ENCODE measurements at regions not wholly inside any gene's neighbourhood (a gene's known extent, or its start where the extent isn't known, plus 50 kb on each side); places are given as distances from the start of the nearest gene placed in this dataset.
"Not testable (repeated sequence)": the region's sequence is repeated elsewhere in the genome, so short reads cannot be mapped to it uniquely, and the experiment has no call there.

GRCh38 chr2:91521944-91522343 is 2830.5 kb downstream of the RPIA start:
- DNase-seq (ENCODE audit: low spot score) = not testable (repeated sequence)

GRCh38 chr2:91522877-91523276 is 2831.4 kb downstream of the RPIA start:
- not testable (repeated sequence) for DNase-seq (ENCODE audit: low spot score)

DNA sequence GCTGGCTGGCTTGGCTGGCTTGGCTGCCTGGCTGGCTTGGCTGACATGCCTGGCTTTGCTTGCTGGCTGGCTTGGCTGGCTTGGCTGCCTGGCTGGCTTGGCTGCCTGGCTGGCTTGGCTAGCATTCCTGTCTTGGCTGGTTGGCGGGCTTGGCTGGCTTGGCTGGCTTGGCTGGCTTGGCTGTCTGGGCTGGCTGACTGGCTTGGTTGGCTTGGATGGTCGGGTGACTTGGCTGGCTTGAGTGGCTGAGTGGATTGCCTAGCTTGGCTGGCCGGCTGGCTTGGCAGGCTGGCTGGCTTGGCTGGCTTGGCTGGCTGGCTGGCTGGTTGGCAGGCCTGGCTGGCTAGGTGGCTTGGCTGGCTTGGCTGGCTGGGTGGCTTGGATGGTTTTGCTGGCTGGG is 2832.3 kb downstream of the RPIA start:
- DNase-seq (ENCODE audit: low spot score) = peak; percentile 32

DNA sequence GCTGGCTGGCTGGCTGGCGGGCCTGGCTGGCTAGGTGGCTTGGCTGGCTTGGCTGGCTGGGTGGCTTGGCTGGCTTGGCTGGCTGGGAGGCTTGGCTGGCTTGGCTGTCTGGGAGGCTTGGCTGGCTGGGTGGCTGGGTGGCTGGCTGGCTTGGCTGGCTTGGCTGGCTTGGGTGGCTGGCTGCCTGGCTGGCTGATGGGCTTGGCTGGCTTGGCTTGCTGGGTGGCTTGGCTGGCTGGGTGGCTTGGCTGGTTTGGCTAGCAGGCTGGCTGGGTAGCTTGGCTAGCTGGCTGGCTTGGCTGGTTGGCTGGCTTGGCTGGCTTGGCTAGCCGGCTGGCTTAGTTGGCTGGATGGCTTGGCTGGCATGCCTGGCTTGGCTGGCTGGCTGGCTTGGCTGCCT is 2834.1 kb downstream of the RPIA start:
- not testable (repeated sequence) for DNase-seq (ENCODE audit: low spot score)

GRCh38 chr2:91526083-91526482 is 2834.6 kb downstream of the RPIA start:
- peak; percentile 25 for DNase-seq (ENCODE audit: low spot score)

DNA sequence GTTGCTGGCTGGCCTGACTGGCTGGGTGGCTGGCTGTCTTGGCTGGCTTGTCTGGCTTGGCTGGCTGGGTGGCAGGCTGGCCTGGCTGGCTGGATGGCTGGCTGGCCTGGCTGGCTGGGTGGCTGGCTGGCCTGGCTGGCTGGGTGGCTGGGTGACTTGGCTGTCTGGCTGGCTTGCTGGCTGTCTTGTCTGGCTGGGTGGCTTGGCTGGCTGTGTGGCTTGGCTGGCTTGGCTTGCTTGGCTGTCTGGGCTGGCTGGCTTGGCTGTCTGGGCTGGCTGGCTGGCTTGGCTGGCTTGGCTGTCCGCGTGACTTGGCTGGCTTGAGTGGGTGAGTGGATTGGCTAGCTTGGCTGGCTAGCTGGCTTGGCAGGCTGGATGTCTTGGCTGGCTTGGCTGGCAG is 2835.6 kb downstream of the RPIA start:
- not testable (repeated sequence) for DNase-seq (ENCODE audit: low spot score)

- not testable (repeated sequence) for DNase-seq (ENCODE audit: low spot score)
These were observed 2836.1 kb downstream of the RPIA start for GRCh38 chr2:91527491-91528031.

DNA sequence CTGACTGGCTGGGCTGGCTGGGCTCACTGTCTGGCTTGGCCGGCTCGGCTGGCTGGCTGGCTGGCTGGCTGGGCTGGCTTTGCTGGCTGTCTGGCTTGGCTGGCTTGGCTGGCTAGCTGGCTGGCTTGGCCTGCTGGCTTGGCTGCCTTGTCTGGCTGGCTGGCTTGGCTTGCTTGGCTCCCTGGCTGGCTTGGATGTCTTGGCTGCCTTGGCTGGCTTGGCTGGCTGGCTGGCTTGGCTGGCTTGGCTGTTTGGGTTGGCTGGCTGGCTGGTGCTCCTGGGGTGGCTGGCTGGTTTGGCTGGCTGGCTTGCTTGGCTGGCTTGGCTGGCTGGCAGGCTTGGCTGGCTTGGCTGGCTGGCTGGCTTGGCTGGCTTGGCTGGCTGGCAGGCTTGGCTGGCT is 2836.9 kb downstream of the RPIA start:
- DNase-seq (ENCODE audit: low spot score) = peak; percentile 39

DNA sequence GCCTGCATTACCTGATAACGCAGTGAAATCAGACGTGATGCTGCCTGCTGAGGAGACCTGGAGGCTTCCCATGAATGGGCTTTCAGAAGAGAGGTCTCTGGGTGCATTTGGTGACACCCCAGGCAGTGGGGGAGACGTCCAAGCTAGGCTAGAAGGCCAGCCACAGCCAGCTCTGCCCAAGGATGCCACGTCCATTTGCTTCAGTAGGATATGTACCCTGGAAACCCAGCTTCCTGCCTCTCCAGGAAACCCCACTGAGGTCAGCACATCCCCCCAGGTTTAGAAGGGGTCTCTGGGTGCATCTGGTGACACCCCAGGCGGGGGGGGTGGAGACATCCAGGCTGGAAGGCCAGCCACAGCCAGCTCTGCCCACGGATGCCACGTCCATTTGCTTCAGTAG is 2844.6 kb downstream of the RPIA start:
- not testable (repeated sequence) for DNase-seq (ENCODE audit: low spot score)

GRCh38 chr2:91536549-91537263 is 2845.2 kb downstream of the RPIA start:
- DNase-seq (ENCODE audit: low spot score) = not testable (repeated sequence)

GRCh38 chr2:91549316-91549715 is 2857.8 kb downstream of the RPIA start:
- DNase-seq (ENCODE audit: low spot score) = peak; percentile 40

DNA sequence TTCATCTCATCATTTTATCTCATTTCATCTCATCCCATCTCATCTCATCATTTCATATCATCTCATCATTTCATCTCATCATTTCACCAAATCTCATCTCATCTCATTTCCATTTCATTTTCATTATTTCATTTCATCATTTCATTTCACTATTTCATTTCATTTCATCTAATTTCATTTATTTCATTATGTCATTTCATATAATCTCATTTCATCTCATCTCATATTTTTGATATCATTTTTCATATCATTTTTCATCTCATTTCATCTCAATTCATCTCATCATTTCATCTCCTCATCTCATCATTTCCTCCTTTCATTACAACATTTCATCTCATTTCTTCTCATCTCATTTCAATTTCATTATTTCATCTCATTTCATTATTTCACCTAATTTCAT is 2866.8 kb downstream of the RPIA start:
- DNase-seq (ENCODE audit: low spot score) = not testable (repeated sequence)

DNA sequence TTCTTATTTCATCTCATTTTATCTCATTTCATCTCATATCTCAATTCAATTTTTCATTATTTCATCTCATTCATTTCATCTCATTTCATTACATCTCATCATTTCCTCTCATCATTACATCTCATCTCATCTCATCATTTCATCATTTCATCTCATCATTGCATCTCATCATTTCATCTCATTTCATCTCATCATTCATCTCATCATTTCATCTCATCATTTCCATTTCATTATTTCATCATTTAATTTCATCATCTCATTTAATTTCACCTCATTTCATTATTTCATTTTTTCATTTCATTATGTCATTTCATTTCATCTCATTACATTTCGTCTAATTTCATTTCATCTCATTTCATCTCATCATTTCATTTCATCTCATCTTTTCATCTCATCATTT is 2867.8 kb downstream of the RPIA start:
- not testable (repeated sequence) for DNase-seq (ENCODE audit: low spot score)

GRCh38 chr2:91559886-91560614 is 2868.6 kb downstream of the RPIA start:
- DNase-seq (ENCODE audit: low spot score) = not testable (repeated sequence)

DNA sequence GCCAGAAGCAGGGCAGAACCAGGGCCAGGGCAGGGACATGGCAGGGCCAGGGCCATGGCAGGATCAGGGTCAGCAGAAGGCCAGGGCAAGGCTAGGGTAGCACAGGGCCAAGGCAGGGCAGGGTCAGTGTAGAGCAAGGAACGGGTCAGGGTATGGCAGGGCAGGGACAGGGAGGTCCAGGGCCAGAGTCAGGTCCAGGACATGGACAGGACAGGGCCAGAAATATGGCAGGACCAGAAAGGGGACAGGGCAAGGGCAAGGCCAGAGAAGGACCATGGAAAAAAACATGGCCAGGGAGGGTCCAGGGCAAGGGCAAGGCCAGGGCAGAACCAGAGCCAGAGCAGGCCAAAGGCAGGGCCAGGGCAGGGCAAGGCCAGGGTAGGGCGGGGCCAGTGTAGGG is 2870.7 kb downstream of the RPIA start:
- DNase-seq (ENCODE audit: low spot score) = not testable (repeated sequence)

DNA sequence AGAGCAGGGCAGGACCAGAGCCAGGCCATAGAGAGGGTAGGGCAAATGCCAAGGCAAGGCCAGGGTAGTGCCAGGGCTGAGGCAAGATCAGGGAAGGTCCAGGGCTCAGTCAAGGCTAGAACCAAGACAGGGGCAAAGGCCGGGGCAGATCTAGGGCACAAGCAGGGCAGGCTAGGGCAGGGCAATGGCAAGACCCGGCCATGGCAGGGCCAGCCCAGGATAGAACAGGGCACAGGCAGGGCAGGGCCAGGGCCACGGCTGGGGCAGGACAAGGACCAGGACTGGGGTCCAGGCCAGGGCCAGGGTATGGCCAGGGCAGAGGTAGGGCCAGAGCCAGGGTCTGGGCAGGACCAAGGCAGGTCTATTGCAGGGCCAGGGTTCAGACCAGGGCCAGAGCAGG is 2873.2 kb downstream of the RPIA start:
- DNase-seq (ENCODE audit: low spot score) = not testable (repeated sequence)

DNA sequence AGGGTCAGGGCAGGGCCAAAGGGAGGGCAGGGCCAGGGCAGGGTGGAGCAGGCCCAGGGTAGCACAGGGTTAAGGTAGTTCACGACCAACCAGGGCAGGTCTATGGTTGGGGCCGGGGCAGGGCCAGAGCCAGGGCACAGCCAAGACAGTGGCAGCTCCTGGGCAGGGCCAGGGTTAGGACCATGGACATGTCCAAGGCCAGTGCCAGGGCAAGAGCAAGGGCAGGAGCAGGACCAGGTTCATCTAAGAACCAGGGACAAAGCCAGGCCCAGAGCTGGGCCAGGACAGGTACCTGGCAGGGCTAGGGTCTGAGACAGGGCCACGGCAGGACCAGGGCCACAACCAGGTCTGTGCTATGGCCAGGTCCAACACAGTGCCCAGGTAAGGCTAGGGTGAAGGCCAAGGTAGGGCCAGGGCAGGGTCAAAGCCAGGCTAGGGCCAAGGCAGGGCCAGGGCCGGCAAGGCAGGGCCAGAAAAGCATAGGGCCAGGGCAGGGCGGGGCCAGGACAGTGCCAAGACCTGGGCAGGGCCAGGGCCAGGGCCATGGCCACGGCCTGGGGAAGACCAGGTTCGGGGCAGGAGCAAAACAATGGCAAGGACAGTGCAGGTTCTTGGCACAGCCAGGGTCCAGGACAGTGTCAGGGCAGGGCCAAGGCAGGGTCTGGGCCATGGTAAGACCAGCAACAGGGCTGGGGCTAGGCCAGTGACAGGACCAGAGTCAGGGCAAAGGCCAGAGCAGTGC is 2874.4 kb downstream of the RPIA start:
- DNase-seq (ENCODE audit: low spot score) = not testable (repeated sequence)

DNA sequence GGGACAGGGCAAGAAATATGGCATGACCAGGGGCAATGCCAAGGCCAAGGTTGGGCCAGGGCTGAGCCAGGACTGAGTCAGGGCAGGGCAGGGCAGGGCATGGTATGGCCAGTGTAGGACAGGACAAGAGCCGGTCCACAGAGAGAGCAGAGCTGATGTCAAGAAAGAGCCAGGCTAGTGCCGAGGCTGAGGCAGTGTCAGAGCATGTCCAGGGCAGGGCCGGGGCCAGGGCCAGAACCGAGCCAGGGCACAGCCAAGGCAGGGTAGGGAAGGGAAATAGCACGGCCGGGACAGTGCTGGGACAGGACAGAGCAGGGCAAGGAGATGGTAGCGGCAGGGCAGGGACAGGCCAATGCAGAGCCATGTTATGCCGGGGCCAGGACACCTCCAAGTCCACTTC is 2875.1 kb downstream of the RPIA start:
- not testable (repeated sequence) for DNase-seq (ENCODE audit: low spot score)

DNA sequence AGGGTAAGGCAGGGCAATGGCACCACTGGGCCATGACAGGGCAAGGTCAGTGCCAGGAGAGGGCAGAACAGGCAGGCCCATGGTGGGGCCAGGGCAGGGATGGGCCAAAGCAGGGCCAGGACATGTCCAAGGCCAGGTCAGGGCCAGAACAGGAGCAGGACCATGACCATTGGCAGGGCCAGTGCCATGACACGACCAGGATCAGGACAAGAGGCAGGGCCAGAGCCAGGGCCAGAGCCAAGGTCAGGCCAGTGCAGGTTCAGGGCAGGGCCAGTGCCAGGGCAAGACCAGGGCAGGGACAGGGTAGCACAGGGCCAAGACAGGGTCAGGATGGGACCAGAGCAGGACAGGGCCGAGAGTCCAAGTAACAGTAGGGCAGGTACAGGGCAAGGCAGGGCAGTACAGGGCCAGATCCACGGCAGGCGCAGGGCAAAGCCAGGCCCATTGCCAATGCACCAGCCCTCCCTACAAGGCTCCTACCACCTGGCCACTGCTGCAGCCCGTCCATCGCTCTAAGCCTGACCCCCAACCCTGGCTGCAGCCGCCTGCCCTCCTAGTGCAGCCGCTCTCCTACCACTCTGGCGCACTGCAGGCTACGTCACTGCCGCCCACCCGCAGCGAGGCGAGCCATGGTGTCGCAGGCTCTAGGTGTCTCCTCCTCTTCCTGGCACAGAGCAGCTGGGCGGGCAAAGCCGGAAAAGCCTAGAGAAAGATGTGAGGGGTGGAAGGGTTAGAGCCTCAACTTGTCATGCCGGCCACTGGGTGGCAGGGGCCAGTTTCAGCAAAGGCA is 2876.3 kb downstream of the RPIA start:
- not testable (repeated sequence) for DNase-seq (ENCODE audit: low spot score)

- not testable (repeated sequence) for DNase-seq (ENCODE audit: low spot score)
These were observed 2877.2 kb downstream of the RPIA start for GRCh38 chr2:91568391-91569338.

All from ureter (tissue), 1 donor.